Neural crest cell (in vitro differentiated cells): ENCODE measurements at regions not wholly inside any gene's neighbourhood (a gene's known extent, or its start where the extent isn't known, plus 50 kb on each side); places are given as distances from the start of the nearest gene placed in this dataset.

Source experiments
- DNase-seq: peaks from one replicate; pipeline ENCODE4 v3.0.0; 2021; ENCODE audit warnings: low read depth, mixed read lengths, low spot score
- H3K27ac Mint-ChIP-seq: one replicate; pipeline ENCODE4 v1.8.0; 2021; ENCODE audit warnings: mild to moderate bottlenecking, mixed read lengths; ENCODE audit not compliant: unreplicated experiment
- H3K27me3 Mint-ChIP-seq: 2 replicates; pipeline ENCODE4 v1.8.0; 2021; ENCODE audit warnings: low read depth, mild to moderate bottlenecking, mixed read lengths
- H3K36me3 Mint-ChIP-seq: 2 replicates; pipeline ENCODE4 v1.8.0; 2021; ENCODE audit warnings: low read depth, mild to moderate bottlenecking, mixed read lengths
- H3K4me1 Mint-ChIP-seq: 2 replicates; pipeline ENCODE4 v1.8.0; 2021; ENCODE audit warnings: mixed read lengths
- H3K4me3 Mint-ChIP-seq: one replicate; pipeline ENCODE4 v1.8.0; 2021; ENCODE audit warnings: mild to moderate bottlenecking, mixed read lengths
- H3K9me3 Mint-ChIP-seq: 2 replicates; pipeline ENCODE4 v1.8.0; 2021; ENCODE audit warnings: mixed read lengths
- TF ChIP-seq, protein P1 (sequence below): fragments of 200-600 bp; sonication (generic); conservative IDR thresholded peaks from 2 replicates; pipeline ENCODE4 v1.5.0; 2021; ENCODE audit warnings: antibody characterized with exemption, mild to moderate bottlenecking

DNA sequence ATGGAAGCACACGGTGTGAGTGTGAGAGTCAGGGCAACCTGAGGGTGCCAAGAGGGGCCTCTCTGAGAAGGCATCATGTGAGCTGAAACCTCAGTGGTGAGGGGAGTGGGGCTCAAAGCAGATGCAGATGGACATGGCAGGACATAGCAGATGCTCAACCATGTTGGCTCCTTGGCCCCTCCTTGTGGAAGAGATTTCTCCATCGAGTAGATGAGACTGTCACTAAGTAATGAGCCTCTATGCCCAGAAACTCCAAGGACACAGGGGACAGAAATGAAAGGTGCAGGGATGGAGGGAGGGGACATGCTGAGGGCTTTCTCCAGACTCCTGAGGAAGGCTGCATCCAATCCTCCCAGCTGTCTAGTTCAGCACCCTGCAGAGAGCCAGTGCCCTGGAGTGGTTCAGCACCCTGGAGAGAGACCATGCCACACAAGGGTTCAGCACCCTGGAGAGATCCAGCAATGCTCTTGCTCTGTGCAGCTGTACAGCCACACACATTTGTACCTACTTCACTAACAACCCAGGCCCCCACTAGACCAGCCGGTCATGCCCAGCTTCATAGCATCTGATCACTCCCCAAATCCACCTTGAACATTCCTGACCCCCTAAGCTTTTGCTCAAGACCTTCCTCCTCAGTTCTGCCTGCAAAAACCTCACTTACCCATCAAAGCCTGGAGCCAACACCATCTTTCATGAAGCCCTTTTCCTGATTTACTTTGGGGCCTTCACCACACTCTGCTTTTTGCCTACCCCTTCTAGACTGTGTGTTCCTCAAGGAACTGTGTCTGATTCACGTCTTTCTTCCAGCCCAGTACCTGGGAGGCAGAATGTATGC lies 252.0 kb downstream of the CTTN start:
- TF ChIP-seq, protein P1, sequence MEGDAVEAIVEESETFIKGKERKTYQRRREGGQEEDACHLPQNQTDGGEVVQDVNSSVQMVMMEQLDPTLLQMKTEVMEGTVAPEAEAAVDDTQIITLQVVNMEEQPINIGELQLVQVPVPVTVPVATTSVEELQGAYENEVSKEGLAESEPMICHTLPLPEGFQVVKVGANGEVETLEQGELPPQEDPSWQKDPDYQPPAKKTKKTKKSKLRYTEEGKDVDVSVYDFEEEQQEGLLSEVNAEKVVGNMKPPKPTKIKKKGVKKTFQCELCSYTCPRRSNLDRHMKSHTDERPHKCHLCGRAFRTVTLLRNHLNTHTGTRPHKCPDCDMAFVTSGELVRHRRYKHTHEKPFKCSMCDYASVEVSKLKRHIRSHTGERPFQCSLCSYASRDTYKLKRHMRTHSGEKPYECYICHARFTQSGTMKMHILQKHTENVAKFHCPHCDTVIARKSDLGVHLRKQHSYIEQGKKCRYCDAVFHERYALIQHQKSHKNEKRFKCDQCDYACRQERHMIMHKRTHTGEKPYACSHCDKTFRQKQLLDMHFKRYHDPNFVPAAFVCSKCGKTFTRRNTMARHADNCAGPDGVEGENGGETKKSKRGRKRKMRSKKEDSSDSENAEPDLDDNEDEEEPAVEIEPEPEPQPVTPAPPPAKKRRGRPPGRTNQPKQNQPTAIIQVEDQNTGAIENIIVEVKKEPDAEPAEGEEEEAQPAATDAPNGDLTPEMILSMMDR = no peak
- H3K27ac Mint-ChIP-seq = no peak overlapping the region
- peaks cover 17% of the 10 kb centered on the region for H3K4me1 Mint-ChIP-seq
- peak; percentile 92 for DNase-seq
- H3K36me3 Mint-ChIP-seq = no peaks in the 10 kb centered on the region
- no peaks in the 10 kb centered on the region for H3K9me3 Mint-ChIP-seq
- H3K27me3 Mint-ChIP-seq = peaks cover 4% of the 10 kb centered on the region
- no peak overlapping the region for H3K4me3 Mint-ChIP-seq

DNA sequence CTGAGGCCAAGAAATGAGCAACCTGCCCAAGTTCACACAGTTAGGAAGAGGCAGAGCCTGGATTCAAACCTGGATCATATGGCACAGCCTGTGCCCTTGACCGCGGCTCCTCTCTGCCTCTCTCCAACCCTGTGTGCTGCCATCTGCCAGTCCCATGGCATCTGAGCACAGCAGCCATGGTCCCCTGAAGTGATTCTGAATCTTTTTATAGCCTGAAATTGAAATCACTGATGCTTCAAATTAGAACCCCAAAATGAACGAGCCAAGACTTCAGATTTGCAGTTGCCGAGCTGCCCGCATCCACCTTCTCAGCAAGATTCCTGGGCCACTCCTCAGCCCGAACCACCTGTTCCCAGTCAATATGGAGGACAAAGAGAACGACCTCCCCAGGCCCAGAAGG lies 252.7 kb downstream of the CTTN start:
- H3K27me3 Mint-ChIP-seq = peaks cover 4% of the 10 kb centered on the region

DNA sequence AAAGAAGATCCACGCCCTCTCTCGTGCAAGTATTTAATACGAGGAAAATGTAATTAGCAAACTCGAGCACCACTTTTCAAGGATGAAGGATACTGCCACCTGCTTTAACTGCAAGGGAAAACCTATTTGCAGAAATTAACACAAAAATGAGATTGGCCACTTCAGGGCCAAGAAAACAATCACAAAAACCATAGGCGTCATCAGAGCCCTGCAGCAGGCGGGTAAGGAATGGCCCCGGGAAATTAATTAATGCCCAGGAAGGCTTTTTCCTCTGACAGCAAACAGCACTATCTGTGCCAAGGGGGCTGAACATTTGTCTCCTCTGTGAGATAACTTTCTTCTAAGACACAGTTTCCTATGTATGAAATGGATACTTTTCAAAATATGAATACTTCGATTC lies 255.7 kb downstream of the CTTN start:
- TF ChIP-seq, protein P1 = no peak
- H3K36me3 Mint-ChIP-seq = no peaks in the 10 kb centered on the region
- H3K27ac Mint-ChIP-seq = no peak overlapping the region
- no peaks in the 10 kb centered on the region for H3K9me3 Mint-ChIP-seq
- H3K27me3 Mint-ChIP-seq = no peaks in the 10 kb centered on the region
- peaks cover 23% of the 10 kb centered on the region for H3K4me1 Mint-ChIP-seq
- no peak overlapping the region for H3K4me3 Mint-ChIP-seq
- DNase-seq = no peak

More for the DNA sequence above, 252.7 kb downstream of the CTTN start:
- no peak overlapping the region for H3K27ac Mint-ChIP-seq
- no peak for DNase-seq
- peaks cover 16% of the 10 kb centered on the region for H3K4me1 Mint-ChIP-seq
- TF ChIP-seq, protein P1 = no peak
- no peaks in the 10 kb centered on the region for H3K9me3 Mint-ChIP-seq
- no peak overlapping the region for H3K4me3 Mint-ChIP-seq
- no peaks in the 10 kb centered on the region for H3K36me3 Mint-ChIP-seq

DNA sequence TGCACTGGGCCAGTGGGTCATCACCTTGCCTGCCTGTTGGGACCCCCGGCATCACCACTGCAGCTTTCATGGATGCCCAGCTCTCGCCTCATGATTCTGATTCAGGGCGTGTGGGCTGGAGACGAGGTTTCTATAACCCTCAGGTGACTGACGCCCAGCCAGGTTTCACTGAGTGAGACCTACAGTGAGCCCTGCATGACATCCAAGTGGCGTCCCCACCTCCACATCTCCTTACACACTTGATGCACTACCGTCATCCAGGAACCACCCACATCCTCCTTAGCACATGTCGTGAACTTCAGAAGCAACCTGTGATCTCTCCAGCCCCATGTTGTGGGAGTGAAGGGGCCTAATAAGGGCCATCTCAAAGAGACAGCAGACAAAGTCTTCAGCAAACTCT lies 257.5 kb downstream of the CTTN start:
- no peak for DNase-seq
- H3K4me3 Mint-ChIP-seq = no peak overlapping the region
- H3K36me3 Mint-ChIP-seq = no peaks in the 10 kb centered on the region
- H3K27me3 Mint-ChIP-seq = no peaks in the 10 kb centered on the region
- H3K4me1 Mint-ChIP-seq = peaks cover 31% of the 10 kb centered on the region
- H3K9me3 Mint-ChIP-seq = no peaks in the 10 kb centered on the region
- no peak overlapping the region for H3K27ac Mint-ChIP-seq
- TF ChIP-seq, protein P1 = no peak

DNA sequence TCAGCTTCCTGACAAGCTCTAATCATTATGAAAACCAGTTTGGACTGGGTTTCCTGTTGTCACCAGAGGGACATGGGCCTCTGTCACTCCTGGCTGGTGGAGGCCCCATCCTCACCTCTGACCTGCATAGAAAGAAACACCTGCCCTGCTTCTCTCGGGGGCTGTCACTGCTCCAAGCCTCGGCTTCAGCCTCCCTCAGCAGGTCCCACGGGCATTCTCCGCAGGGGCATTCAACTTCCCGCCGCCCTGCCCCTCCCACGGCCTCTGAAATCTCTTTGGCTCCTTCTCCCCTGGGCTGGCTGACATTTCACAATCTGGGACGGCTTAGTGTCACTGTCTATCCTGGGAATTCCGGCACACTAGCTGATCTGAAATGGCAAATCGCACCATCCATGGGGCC lies 257.9 kb downstream of the CTTN start:
- Mint-ChIP-seq H3K27me3 (no peaks in the 10 kb centered on the region), H3K27ac (no peak overlapping the region), H3K9me3 (no peaks in the 10 kb centered on the region), H3K4me1 (peaks cover 35% of the 10 kb centered on the region), H3K4me3 (no peak overlapping the region), H3K36me3 (no peaks in the 10 kb centered on the region)
- TF ChIP-seq, protein P1 = no peak
- DNase-seq = no peak
